ENCODE measurements at regions not wholly inside any gene's neighbourhood (a gene's known extent, or its start where the extent isn't known, plus 50 kb on each side); places are given as distances from the start of the nearest gene placed in this dataset.

DNA sequence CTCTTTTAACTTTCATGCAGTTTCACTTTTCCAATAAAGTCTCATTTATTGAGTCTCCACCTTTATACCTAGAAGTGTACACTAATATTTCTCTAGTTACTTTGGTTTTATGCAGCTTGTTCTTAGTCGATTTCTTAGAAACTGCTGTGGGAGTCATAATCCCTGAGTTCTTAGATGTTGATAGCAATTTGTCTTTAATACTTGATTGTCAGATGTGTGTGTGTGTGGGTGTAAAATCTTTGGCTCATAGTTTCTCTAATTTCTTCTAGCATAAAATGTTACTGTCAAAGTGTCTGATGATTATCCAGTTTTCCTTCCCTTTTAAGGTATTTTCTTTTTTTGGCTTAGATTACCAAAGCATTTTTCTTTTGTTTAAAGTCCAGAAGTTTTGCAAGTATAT lies 473.8 kb upstream of the PTCHD4 start:
- TF ChIP-seq ESRRG (CRISPR knock-in tag; IDR thresholded peaks at IDR 0.05) (no peak), SNAI2 (CRISPR knock-in tag; IDR thresholded peaks at IDR 0.05) (no peak), ARNTL (CRISPR knock-in tag; IDR thresholded peaks at IDR 0.05; ENCODE audit: borderline replicate concordance, low read depth) (no peak), RARB (CRISPR knock-in tag; IDR thresholded peaks at IDR 0.05) (no peak), BACH2 (CRISPR knock-in tag; IDR thresholded peaks at IDR 0.05; ENCODE audit: borderline replicate concordance) (no peak), ZFP30 (CRISPR knock-in tag; IDR thresholded peaks at IDR 0.05) (no peak), PPARA (CRISPR knock-in tag; IDR thresholded peaks at IDR 0.05; ENCODE audit: borderline replicate concordance) (no peak), CSDC2 (CRISPR knock-in tag; IDR thresholded peaks at IDR 0.05) (no peak), ZFP3 (CRISPR knock-in tag; IDR thresholded peaks at IDR 0.05) (no peak), OSR1 (CRISPR knock-in tag; IDR thresholded peaks at IDR 0.05) (no peak), ISL1 (CRISPR knock-in tag; IDR thresholded peaks at IDR 0.05) (no peak), ZC3H10 (CRISPR knock-in tag; IDR thresholded peaks at IDR 0.05) (no peak), ZNF70 (CRISPR knock-in tag; IDR thresholded peaks at IDR 0.05) (no peak), GLIS3 (CRISPR knock-in tag; IDR thresholded peaks at IDR 0.05) (no peak)
- TF ChIP-seq, protein P1, sequence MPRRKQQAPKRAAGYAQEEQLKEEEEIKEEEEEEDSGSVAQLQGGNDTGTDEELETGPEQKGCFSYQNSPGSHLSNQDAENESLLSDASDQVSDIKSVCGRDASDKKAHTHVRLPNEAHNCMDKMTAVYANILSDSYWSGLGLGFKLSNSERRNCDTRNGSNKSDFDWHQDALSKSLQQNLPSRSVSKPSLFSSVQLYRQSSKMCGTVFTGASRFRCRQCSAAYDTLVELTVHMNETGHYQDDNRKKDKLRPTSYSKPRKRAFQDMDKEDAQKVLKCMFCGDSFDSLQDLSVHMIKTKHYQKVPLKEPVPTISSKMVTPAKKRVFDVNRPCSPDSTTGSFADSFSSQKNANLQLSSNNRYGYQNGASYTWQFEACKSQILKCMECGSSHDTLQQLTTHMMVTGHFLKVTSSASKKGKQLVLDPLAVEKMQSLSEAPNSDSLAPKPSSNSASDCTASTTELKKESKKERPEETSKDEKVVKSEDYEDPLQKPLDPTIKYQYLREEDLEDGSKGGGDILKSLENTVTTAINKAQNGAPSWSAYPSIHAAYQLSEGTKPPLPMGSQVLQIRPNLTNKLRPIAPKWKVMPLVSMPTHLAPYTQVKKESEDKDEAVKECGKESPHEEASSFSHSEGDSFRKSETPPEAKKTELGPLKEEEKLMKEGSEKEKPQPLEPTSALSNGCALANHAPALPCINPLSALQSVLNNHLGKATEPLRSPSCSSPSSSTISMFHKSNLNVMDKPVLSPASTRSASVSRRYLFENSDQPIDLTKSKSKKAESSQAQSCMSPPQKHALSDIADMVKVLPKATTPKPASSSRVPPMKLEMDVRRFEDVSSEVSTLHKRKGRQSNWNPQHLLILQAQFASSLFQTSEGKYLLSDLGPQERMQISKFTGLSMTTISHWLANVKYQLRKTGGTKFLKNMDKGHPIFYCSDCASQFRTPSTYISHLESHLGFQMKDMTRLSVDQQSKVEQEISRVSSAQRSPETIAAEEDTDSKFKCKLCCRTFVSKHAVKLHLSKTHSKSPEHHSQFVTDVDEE (CRISPR knock-in tag; IDR thresholded peaks at IDR 0.05), result no peak
- TF ChIP-seq, protein P2, sequence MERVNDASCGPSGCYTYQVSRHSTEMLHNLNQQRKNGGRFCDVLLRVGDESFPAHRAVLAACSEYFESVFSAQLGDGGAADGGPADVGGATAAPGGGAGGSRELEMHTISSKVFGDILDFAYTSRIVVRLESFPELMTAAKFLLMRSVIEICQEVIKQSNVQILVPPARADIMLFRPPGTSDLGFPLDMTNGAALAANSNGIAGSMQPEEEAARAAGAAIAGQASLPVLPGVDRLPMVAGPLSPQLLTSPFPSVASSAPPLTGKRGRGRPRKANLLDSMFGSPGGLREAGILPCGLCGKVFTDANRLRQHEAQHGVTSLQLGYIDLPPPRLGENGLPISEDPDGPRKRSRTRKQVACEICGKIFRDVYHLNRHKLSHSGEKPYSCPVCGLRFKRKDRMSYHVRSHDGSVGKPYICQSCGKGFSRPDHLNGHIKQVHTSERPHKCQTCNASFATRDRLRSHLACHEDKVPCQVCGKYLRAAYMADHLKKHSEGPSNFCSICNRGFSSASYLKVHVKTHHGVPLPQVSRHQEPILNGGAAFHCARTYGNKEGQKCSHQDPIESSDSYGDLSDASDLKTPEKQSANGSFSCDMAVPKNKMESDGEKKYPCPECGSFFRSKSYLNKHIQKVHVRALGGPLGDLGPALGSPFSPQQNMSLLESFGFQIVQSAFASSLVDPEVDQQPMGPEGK (CRISPR knock-in tag; IDR thresholded peaks at IDR 0.05; ENCODE audit: borderline replicate concordance), result no peak
- TF ChIP-seq, protein P3, sequence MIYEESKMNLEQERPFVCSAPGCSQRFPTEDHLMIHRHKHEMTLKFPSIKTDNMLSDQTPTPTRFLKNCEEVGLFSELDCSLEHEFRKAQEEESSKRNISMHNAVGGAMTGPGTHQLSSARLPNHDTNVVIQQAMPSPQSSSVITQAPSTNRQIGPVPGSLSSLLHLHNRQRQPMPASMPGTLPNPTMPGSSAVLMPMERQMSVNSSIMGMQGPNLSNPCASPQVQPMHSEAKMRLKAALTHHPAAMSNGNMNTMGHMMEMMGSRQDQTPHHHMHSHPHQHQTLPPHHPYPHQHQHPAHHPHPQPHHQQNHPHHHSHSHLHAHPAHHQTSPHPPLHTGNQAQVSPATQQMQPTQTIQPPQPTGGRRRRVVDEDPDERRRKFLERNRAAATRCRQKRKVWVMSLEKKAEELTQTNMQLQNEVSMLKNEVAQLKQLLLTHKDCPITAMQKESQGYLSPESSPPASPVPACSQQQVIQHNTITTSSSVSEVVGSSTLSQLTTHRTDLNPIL (CRISPR knock-in tag; IDR thresholded peaks at IDR 0.05; ENCODE audit: low read depth), result no peak
- ATAC-seq, result no peak

DNA sequence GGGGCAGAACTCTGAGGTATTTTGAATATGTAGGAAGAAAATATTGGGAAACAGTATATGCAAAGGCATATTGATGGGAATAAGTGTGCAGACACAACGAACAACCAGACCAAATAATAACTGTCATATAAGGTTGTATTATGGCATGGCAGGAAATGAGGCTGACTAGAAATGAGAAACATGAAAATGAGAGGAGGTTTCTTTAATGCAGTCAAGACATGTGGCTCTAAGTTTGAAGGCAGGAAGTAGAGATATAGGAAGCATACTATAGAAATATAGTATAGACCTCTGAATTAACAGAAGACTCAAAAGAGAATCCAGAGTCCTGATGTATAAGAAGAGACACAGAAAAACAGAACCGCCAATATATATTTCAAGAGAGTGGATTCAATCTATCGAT lies 459.7 kb upstream of the PTCHD4 start:
- ATAC-seq, result no peak
- TF ChIP-seq PPARA (CRISPR knock-in tag; IDR thresholded peaks at IDR 0.05; ENCODE audit: borderline replicate concordance) (no peak), TOX (CRISPR knock-in tag; IDR thresholded peaks at IDR 0.05; ENCODE audit: borderline replicate concordance) (no peak), TCF4 (CRISPR knock-in tag; IDR thresholded peaks at IDR 0.05; ENCODE audit: borderline replicate concordance) (no peak), ZNF8 (CRISPR knock-in tag; IDR thresholded peaks at IDR 0.05) (no peak), ZFP3 (CRISPR knock-in tag; IDR thresholded peaks at IDR 0.05) (no peak), RARB (CRISPR knock-in tag; IDR thresholded peaks at IDR 0.05) (no peak), BACH2 (CRISPR knock-in tag; IDR thresholded peaks at IDR 0.05; ENCODE audit: borderline replicate concordance) (no peak), ISL1 (CRISPR knock-in tag; IDR thresholded peaks at IDR 0.05) (no peak), OSR1 (CRISPR knock-in tag; IDR thresholded peaks at IDR 0.05) (no peak)
- TF ChIP-seq, protein P4, sequence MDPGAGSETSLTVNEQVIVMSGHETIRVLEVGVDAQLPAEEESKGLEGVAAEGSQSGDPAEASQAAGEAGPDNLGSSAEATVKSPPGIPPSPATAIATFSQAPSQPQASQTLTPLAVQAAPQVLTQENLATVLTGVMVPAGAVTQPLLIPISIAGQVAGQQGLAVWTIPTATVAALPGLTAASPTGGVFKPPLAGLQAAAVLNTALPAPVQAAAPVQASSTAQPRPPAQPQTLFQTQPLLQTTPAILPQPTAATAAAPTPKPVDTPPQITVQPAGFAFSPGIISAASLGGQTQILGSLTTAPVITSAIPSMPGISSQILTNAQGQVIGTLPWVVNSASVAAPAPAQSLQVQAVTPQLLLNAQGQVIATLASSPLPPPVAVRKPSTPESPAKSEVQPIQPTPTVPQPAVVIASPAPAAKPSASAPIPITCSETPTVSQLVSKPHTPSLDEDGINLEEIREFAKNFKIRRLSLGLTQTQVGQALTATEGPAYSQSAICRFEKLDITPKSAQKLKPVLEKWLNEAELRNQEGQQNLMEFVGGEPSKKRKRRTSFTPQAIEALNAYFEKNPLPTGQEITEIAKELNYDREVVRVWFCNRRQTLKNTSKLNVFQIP (CRISPR knock-in tag; IDR thresholded peaks at IDR 0.05; ENCODE audit: borderline replicate concordance, low read depth), result no peak
- TF ChIP-seq, protein P1 (CRISPR knock-in tag; IDR thresholded peaks at IDR 0.05), result no peak

Data from SK-N-SH treated with all-trans-retinoic acid at 6 μM for 48 hours (cell line).